RPMI7951 (cell line): ENCODE measurements at regions not wholly inside any gene's neighbourhood (a gene's known extent, or its start where the extent isn't known, plus 50 kb on each side); places are given as distances from the start of the nearest gene placed in this dataset.
"Not testable (repeated sequence)": the region's sequence is repeated elsewhere in the genome, so short reads cannot be mapped to it uniquely, and the experiment has no call there.

Experiments
- DNase-seq: peaks from one replicate; pipeline ENCODE4 v3.0.0-alpha.2; 2012; ENCODE audit warnings: low read depth

DNA sequence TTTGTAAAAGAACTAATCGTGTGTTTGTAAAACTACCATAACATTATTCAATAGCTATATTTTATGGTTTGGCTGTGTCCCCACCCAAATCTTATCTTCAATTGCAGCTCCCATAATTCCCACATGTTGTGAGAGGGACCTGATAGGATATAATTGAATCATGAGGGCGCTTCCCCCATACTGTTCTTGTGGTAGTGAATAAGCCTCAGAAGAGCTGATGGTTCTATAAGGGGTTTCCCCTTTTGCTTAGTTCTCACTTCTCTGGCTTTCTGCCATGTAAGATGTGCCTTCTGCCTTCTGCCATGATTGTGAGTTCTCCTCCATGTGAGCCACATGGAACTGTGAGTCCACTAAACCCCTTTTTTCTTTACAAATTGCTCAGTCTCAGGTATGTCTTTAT lies 1372.3 kb downstream of the AMY1C start:
- no peak for DNase-seq

- DNase-seq = no peak
These were observed 1388.1 kb downstream of the AMY1C start for GRCh38 chr1:105137543-105138457.

DNA sequence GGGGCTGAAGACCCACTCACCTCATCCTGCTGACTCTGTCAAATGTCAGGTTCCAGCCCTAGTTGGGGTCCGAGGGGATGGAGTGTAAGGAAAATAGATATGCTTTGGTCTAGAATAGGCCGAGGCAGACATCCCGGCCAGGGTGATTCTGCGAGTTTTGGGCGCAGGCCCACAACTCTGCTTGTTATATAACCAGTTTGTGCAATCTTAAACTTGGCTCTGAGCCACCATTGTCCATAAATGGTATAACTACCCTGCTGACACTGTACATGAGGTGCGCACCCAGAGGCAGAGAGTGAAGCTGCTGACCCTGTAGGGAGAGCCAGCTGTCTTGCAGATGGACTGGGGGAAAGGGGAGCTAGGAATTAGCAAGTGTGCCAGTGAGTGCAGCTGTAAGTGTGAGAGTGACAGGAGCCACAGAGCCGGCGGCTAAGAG lies 1388.8 kb downstream of the AMY1C start:
- DNase-seq = no peak

DNA sequence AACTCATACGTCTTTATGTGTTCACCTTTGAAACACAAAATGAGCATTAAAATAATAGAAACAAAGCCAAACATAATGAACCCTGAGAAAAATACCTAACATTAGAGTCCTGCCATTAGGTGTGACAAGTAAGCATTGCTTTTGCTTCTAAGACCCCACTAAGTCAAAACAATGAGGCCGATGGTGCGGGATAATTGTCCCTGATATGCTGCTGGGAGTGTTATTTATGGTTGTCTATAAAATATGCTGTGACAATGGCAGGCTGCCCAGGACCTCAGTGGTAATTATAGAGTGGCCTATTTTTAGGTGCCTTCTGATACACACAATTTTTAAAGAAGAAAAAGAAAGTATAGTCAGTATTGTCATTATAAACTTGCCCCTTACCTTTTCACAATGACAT lies 1423.1 kb downstream of the AMY1C start:
- no peak for DNase-seq

DNA sequence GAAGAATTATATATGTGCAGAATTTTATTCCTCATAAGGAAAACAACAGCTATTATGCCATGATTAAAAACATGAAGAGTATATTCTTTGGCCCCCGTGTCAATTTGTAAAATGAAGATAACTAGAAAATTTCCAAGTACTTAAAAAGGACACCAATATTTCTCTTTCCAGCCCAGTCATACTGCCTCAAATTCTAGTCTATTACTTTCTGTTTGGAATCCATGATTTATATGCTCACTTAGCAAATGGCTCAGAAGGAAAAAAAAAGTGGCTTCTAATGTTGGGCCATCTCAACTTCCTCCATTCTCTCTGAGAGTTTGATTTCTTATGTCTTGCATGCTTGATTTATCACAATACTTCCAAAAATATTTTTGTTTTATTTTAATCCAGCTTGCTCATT lies 1431.1 kb downstream of the AMY1C start:
- DNase-seq = no peak

DNA sequence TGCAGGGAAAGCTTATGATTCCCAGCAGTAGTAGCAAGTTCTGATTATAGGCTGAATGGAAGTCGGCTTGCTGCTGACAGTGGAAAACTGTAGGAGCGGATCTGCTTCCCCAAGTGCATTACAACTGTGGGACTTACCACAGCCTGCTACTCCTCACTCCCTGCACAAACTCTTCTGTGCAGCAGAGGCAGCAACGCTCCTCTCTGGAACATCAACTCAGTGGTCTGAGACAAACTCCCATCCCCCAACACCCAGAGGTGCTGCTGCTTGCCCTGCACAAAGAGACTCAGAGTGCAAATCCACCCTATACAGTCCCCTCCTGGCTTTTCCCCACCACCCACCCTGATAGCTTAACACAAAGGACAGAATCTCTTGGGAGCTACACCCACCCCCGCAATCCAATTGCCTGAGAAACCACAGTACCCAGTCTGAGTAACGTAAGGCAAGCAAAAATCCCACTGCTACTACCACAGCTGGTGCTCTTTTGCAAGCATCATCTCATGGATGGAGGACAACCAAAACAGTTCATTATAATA lies 1455.2 kb downstream of the AMY1C start:
- DNase-seq = no peak

DNA sequence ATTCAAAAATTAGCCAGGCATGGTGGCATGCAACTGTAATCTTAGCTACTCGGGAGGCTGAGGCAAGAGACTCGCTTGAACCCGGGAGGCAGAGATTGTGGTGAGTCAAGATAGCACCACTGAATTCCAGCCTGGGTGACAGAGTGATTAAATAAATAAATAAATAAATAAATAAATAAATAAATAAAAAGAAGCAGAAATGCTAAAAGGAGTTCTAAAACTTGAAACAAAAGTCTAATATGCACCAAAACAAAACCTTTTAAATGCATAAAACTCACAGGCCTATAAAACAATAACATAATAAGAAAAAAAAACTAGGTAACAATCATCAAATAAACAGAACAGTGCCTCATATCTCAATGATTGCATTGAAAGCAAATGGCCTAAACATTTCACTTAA lies 1458.9 kb downstream of the AMY1C start:
- no peak for DNase-seq

GRCh38 chr1:105210747-105211146 lies 1461.0 kb downstream of the AMY1C start:
- no peak for DNase-seq

- DNase-seq = no peak
These were observed 1481.7 kb downstream of the AMY1C start for GRCh38 chr1:105231378-105231777.

- no peak for DNase-seq
These were observed 1493.7 kb downstream of the AMY1C start for GRCh38 chr1:105243411-105243810.

DNA sequence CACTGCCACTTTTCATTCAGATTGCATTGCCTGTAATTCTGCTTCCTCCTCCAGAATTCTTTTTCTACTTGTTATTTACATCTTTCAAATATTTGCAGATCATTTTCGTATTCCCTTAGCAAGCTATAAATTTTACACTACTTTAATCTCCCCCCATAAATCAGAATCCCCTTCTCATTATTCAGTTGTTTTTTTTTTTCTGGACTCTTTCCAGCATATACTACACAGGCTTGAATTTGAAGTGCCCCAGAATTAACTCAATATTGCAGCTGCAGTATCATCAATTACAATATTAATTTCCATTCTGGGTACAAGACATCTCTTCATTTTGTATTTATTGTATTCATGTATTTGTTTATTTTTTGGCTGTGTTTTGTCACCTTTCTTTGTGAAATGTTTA lies 1494.3 kb downstream of the AMY1C start:
- no peak for DNase-seq

- no peak for DNase-seq
These were observed 1505.2 kb downstream of the AMY1C start for GRCh38 chr1:105254906-105255305.

DNA sequence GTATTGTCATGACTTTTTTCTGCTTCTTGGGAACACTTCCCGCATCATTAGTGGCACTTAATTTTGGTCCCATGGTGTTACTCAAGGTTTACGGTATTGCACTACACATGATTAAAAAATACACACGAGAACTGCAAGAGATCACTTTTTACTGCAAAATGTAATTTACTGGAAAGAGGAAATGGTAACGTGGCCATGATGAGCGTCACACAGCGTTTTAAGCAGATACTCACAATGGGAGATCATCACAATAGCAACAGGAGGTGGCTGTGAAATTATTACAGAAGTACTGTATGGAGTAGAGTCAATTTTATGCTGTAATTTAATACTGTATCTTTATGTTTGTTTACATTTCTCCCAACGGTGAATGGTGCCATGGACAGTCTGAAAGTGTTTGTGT lies 1510.3 kb downstream of the AMY1C start:
- no peak for DNase-seq

DNA sequence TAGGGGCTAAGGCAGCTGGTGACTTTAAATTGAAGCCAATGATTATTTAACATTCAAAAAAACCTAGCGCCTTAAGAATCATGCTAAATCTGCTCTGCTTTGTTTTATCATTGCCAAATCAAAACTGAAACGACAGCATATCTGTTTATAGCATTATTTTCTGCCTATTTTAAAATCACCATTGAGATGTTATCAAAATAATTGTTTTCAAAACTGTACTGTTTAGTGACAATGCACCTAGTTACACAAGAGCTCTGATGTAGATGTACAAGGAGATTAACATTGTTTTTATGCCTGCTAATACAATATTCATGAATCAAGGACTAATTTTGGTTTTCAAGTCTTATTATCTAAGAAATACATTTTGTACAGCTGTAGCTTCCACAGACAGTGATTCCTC lies 1521.3 kb downstream of the AMY1C start:
- DNase-seq = no peak

DNA sequence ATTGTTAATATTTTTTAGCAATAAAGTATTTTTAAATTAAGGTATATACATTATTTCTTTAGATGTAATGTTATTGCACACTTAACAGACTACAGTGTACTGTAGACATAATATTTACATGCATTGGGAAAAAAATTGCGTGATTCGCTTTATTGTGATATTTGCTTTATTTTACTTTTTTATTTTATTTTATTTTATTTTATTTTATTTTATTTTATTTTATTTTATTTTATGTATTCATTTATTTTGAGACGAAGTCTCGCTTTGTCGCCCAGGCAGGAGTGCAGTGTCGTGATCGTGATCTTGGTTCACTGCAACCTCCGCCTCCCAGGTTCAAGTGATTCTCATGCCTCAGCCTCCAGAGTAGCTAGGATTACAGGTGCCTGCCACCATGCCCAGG lies 1522.7 kb downstream of the AMY1C start:
- DNase-seq = not testable (repeated sequence)

- DNase-seq = no peak
These were observed 1545.1 kb downstream of the AMY1C start for GRCh38 chr1:105294838-105295237.

- DNase-seq = no peak
These were observed 1560.4 kb downstream of the AMY1C start for GRCh38 chr1:105310063-105310462.

- no peak for DNase-seq
These were observed 1568.3 kb downstream of the AMY1C start for GRCh38 chr1:105317976-105318375.

DNA sequence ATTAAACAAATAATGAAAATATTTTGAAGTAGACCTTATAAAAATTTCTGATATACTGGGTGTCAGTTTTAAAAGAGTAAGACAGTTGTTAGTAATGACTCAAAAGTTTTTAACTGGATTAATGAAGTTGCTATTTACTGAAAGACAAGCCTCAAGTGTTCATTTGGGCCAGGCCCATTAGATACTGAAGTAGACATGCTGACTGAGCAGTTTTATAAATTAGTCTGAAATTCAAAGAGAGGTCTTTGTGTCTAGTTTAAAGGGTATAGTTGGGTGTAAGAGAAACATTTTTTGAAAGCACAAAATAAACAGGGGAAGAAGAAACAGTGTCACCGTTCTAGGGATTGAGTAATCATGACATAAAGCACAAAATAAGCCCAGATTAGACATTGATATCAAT lies 1577.2 kb downstream of the AMY1C start:
- DNase-seq = no peak

DNA sequence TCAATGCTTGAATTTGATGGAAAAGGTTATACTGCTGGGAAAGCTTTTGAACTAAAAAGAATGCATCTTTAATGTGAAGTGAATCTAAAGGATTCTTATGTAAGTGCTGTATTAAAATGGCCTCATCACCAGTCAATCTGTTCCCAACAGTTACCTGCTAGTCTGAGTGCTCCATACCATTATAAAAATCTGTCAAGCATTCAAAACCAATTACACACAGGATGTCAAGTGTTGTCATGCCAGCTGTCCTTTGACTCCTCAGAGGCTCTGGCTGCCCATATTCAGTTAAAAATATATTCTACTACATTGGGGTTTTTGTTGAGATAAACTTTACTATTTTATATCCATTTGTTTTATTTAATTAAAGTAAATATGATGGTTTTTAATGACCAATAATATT lies 1587.7 kb downstream of the AMY1C start:
- no peak for DNase-seq

DNA sequence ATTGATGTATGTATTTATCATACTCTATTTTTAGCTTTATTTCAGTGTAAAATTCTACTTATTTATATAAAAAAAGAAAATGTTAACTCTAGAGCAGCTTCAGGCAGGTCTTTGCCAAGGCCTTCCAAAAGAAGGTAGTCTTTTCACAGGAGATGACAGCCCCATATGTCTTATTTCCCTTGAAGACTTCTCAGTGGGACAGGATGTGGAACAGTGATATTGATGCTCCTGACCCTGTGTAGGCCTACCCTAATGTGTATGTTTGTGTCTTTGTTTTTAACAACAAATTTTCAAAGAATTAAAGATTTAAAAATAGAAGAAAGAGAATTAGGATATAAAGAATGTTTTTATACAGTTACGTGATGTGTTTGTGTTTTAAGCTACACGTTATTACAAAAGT lies 1593.6 kb downstream of the AMY1C start:
- no peak for DNase-seq

DNA sequence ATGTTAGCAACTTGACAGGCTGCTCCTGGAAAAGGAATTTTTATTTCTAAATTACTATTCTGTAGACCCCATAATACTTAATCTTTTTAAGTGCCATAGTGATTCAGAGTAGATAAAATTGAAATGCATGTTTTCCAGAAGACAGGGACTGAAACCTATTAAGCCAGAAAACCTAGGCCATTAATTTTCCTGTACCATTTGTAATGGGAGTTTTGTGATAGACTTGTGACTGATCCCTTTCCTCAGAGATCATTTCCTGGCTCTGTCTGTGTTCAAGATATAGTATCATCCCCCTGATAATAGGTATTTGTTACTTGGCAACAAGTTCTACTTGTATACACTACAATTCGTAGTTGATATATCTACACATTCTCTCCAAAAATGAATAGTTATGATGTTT lies 1609.8 kb downstream of the AMY1C start:
- no peak for DNase-seq

- DNase-seq = no peak
These were observed 1612.7 kb downstream of the AMY1C start for GRCh38 chr1:105362438-105362837.

DNA sequence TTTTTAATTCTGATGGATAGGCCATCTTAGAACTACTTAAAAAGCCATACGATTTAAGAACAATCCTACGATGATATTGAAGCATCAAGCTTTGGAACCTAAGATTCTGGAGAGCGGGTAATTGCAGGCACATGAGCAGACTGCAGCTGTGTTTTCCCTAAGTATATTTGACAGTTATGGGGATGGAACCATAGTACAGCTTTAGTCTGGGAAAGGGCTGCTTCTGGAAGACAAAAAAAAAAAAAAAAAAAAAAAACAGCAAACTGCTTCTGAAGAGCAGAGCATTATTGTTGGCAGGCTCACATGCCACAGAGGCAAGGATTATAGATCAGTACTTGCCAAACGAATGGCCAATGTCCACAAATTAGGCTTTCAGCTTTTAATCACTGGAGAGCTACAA lies 1618.7 kb downstream of the AMY1C start:
- DNase-seq = no peak
